Prostate gland (tissue), 2 donors: ENCODE measurements at regions not wholly inside any gene's neighbourhood (a gene's known extent, or its start where the extent isn't known, plus 50 kb on each side); places are given as distances from the start of the nearest gene placed in this dataset.
"Not testable (repeated sequence)": the region's sequence is repeated elsewhere in the genome, so short reads cannot be mapped to it uniquely, and the experiment has no call there.

Source experiments
- DNase-seq: peaks from one replicate; pipeline ENCODE4 v3.0.0-alpha.2; 2019; ENCODE audit warnings: low spot score
- H3K27ac ChIP-seq, 2 donors: fragments of 200-600 bp; sonication (generic); 2 replicates each; pipeline ENCODE4 v1.5.1; 2017 to 2019
- H3K27me3 ChIP-seq: fragments of 200-600 bp; sonication (generic); replicated peaks from 2 replicates; pipeline ENCODE4 v1.5.1; 2019; ENCODE audit not compliant: insufficient read depth
- H3K36me3 ChIP-seq, 2 donors: fragments of 200-600 bp; sonication (generic); 1 replicate in 1 of 2; 2 replicates in 1 of 2; pipeline versions ENCODE4 v1.5.1 to v1.8.1; 2017 to 2019
- H3K4me1 ChIP-seq: fragments of 200-600 bp; sonication (generic); replicated peaks from 2 replicates; pipeline ENCODE4 v1.5.1; 2019
- H3K4me3 ChIP-seq, 2 donors: fragments of 200-600 bp; sonication (generic); 2 replicates each; pipeline ENCODE4 v1.5.1; 2017 to 2019
- H3K9me3 ChIP-seq: fragments of 200-600 bp; sonication (generic); 2 replicates; pipeline ENCODE4 v1.5.1; 2017
- POLR2A ChIP-seq: fragments of 450-650 bp; IDR thresholded peaks from one replicate; pipeline ENCODE4 v1.6.1; 2016; ENCODE audit warnings: antibody characterized with exemption, mild to moderate bottlenecking
- POLR2AphosphoS5 ChIP-seq: sonication (generic); formaldehyde crosslinking; IDR thresholded peaks from one replicate; pipeline ENCODE4 v1.6.1; 2017; ENCODE audit warnings: antibody characterized with exemption
- WGBS: methylation state at CpG from one replicate; pipeline ENCODE4 v1.1.5; 2018; 5-methylcytosine and 5-hydroxymethylcytosine counted together
- intact Hi-C: fragments of 100-400 bp; cut with DNase I; formaldehyde crosslinking; loops from one replicate; pipeline ENCODE4 v1.14.2; 2022
- TF ChIP-seq, protein P1 (sequence below), 4 experiments: fragments of 200-600 bp in 2 of 4; fragments of 450-650 bp in 2 of 4; sonication (generic) in 2 of 4; IDR thresholded peaks; 1 replicate in 3 of 4; 2 replicates in 1 of 4; pipeline ENCODE4 v1.5.1; 2016 to 2019; ENCODE audit warnings: antibody characterized with exemption in 4 of 4, mild to moderate bottlenecking in 2 of 4, moderate library complexity in 2 of 4

GRCh38 chr2:163132850-163133249 lies 294.3 kb upstream of the KCNH7 start:
- TF ChIP-seq POLR2AphosphoS5: no peak
- TF ChIP-seq, protein P1, sequence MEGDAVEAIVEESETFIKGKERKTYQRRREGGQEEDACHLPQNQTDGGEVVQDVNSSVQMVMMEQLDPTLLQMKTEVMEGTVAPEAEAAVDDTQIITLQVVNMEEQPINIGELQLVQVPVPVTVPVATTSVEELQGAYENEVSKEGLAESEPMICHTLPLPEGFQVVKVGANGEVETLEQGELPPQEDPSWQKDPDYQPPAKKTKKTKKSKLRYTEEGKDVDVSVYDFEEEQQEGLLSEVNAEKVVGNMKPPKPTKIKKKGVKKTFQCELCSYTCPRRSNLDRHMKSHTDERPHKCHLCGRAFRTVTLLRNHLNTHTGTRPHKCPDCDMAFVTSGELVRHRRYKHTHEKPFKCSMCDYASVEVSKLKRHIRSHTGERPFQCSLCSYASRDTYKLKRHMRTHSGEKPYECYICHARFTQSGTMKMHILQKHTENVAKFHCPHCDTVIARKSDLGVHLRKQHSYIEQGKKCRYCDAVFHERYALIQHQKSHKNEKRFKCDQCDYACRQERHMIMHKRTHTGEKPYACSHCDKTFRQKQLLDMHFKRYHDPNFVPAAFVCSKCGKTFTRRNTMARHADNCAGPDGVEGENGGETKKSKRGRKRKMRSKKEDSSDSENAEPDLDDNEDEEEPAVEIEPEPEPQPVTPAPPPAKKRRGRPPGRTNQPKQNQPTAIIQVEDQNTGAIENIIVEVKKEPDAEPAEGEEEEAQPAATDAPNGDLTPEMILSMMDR (IDR thresholded peaks at IDR 0.05): peak; percentile 9 to 28 (median 18)
- intact Hi-C loops: no loop called here
- no peak for DNase-seq

GRCh38 chr2:163132207-163132606 lies 293.6 kb upstream of the KCNH7 start:
- H3K36me3 ChIP-seq, H3K27ac ChIP-seq, H3K4me1 ChIP-seq, H3K4me3 ChIP-seq, intact Hi-C loops, DNase-seq, H3K27me3 ChIP-seq, H3K9me3 ChIP-seq: not testable (repeated sequence)
- 93% methylated on average over 2 of the region's 2 CpGs for WGBS

More at GRCh38 chr2:163132850-163133249, 294.3 kb upstream of the KCNH7 start:
- Histone ChIP-seq H3K36me3 (no peaks in the 10 kb centered on the region), H3K9me3 (no peaks in the 10 kb centered on the region), H3K4me3 (no peak overlapping the region), H3K27me3 (no peaks in the 10 kb centered on the region), H3K27ac (no peak overlapping the region), H3K4me1 (no peaks in the 10 kb centered on the region)
- WGBS: 10% methylated on average over 3 of the region's 3 CpGs

DNA sequence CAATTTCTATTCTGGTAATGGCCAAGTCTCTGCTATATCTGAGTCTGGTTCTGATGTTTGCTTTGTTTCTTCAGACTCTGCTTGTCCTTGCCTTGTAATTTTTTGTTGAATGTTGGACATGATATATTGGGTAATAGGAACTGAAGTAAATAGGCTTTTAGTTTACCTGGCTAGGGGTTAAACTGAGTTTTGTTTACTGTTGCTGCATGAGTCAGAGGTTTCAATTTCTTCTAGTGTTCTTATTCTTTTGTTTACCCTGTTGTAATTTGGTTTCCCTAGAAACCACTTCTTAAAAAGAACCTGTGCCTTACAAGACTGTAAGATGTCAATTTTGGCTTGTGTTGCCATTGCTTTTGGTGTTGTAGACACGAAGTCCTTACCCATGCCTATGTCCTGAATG lies 285.0 kb upstream of the KCNH7 start:
- intact Hi-C loops: no loop called here
- Histone ChIP-seq H3K27ac (no peak overlapping the region), H3K36me3 (no peaks in the 10 kb centered on the region), H3K4me1 (no peaks in the 10 kb centered on the region), H3K9me3 (no peaks in the 10 kb centered on the region), H3K27me3 (no peaks in the 10 kb centered on the region), H3K4me3 (no peak overlapping the region)
- WGBS: 52% methylated on average over 1 of the region's 1 CpG
- TF ChIP-seq, protein P1 (IDR thresholded peaks at IDR 0.05): no peak
- TF ChIP-seq POLR2A: no peak
- DNase-seq: no peak

GRCh38 chr2:163122257-163122656 lies 283.7 kb upstream of the KCNH7 start:
- no peaks in the 10 kb centered on the region for H3K9me3 ChIP-seq
- no peak overlapping the region for H3K27ac ChIP-seq
- TF ChIP-seq POLR2AphosphoS5 (no peak), POLR2A (no peak)
- TF ChIP-seq, protein P1 (IDR thresholded peaks at IDR 0.05): no peak
- DNase-seq: no peak
- H3K27me3 ChIP-seq: no peaks in the 10 kb centered on the region
- no peaks in the 10 kb centered on the region for H3K36me3 ChIP-seq
- H3K4me1 ChIP-seq: no peaks in the 10 kb centered on the region
- no peak overlapping the region for H3K4me3 ChIP-seq
- intact Hi-C loops: no loop called here

DNA sequence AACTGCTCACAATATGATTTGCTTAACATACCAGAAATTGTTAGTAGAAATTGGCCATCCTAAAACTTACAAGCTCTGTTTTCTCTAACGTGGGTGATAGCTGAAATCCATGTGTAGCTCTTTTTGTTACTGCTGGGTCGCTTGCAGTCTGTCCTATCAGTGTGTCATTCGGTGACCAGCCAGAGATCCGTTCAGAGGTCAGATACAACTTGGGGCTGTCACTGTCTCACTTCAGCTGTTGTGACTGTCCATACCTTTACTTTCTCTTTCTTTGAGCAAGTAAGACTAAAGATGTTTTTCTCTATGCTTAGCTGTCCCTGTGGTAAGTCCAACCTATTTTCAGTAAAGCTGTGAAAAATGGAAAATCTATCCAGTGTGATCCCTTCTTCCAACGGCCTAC lies 282.9 kb upstream of the KCNH7 start:
- no peak for TF ChIP-seq POLR2AphosphoS5
- TF ChIP-seq POLR2A: no peak
- TF ChIP-seq, protein P1 (IDR thresholded peaks at IDR 0.05): no peak
- DNase-seq: no peak
- 49% methylated on average over 5 of the region's 5 CpGs for WGBS
- Histone ChIP-seq H3K36me3 (no peaks in the 10 kb centered on the region), H3K9me3 (no peaks in the 10 kb centered on the region), H3K27ac (no peak overlapping the region), H3K4me1 (no peaks in the 10 kb centered on the region), H3K27me3 (no peaks in the 10 kb centered on the region), H3K4me3 (no peak overlapping the region)
- intact Hi-C loops: no loop called here
